HEK293 (cell line): ENCODE measurements at regions not wholly inside any gene's neighbourhood (a gene's known extent, or its start where the extent isn't known, plus 50 kb on each side); places are given as distances from the start of the nearest gene placed in this dataset.

Experiments
- CTCF ChIA-PET: fragments of 350-600 bp; formaldehyde crosslinking; extraction: SDS; loops from one replicate; lab custom pipeline; 2021; ENCODE audit warnings: antibody characterized with exemption; lab: Yijun Ruan, JAX
- POLR2A ChIA-PET: fragments of 300-600 bp; formaldehyde crosslinking; extraction: SDS; loops from one replicate; lab custom pipeline; 2020; ENCODE audit warnings: antibody characterized with exemption, inconsistent platforms; lab: Yijun Ruan, JAX
- H3K27ac ChIP-seq: fragments of 200-500 bp; sonication (Bioruptor generic); 2 replicates; pipeline ENCODE4 v1.5.1; 2014; ENCODE audit warnings: low read depth, low read length, control low read depth, inconsistent platforms; ENCODE audit errors: extremely low read depth
- H3K36me3 ChIP-seq, 2 experiments: fragments of 200-500 bp in 1 of 2; sonication (Bioruptor generic) in 1 of 2; 1 replicate in 1 of 2; 2 replicates in 1 of 2; pipeline ENCODE4 v1.5.1; 2014 to 2017; ENCODE audit warnings: inconsistent platforms in 2 of 2, low read length in 2 of 2; ENCODE audit not compliant: control insufficient read depth in 2 of 2, insufficient read depth in 1 of 2
- H3K4me1 ChIP-seq: fragments of 200-500 bp; sonication (Bioruptor generic); 2 replicates; pipeline ENCODE4 v1.5.1; 2014; ENCODE audit warnings: mild to moderate bottlenecking, low read length, inconsistent platforms; ENCODE audit not compliant: control insufficient read depth, insufficient read depth
- H3K4me3 ChIP-seq: 2 replicates; pipeline ENCODE4 v1.5.1; 2011; ENCODE audit warnings: low read depth, mild to moderate bottlenecking, control low read depth, low read length, moderate library complexity
- H3K9me3 ChIP-seq: fragments of 200-500 bp; sonication (Bioruptor generic); 2 replicates; pipeline ENCODE4 v1.5.1; 2014; ENCODE audit warnings: low read depth, low read length, inconsistent platforms; ENCODE audit not compliant: control insufficient read depth, insufficient read depth
- KLF8 ChIP-seq: fragments of 450-650 bp; formaldehyde crosslinking; IDR thresholded peaks from 2 replicates; pipeline ENCODE4 v1.5.1; 2016; ENCODE audit warnings: missing biosample characterization, missing genetic modification characterization
- MYNN ChIP-seq: fragments of 450-650 bp; formaldehyde crosslinking; IDR thresholded peaks from 2 replicates; pipeline ENCODE4 v1.5.1; 2016; ENCODE audit warnings: missing biosample characterization, missing genetic modification characterization, borderline replicate concordance
- OVOL3 ChIP-seq: fragments of 450-650 bp; formaldehyde crosslinking; IDR thresholded peaks from 2 replicates; pipeline ENCODE4 v1.5.1; 2016; ENCODE audit warnings: missing biosample characterization, missing genetic modification characterization
- REPIN1 ChIP-seq: fragments of 450-650 bp; formaldehyde crosslinking; IDR thresholded peaks from 2 replicates; pipeline ENCODE4 v1.5.1; 2017; ENCODE audit warnings: missing biosample characterization, missing genetic modification characterization, low read depth
- SCRT1 ChIP-seq: fragments of 450-650 bp; formaldehyde crosslinking; IDR thresholded peaks from 2 replicates; pipeline ENCODE4 v1.5.1; 2016; ENCODE audit warnings: missing biosample characterization, missing genetic modification characterization, borderline replicate concordance
- SCRT2 ChIP-seq: fragments of 450-650 bp; formaldehyde crosslinking; IDR thresholded peaks from 2 replicates; pipeline ENCODE4 v1.5.1; 2016; ENCODE audit warnings: missing biosample characterization, missing genetic modification characterization
- SP7 ChIP-seq: fragments of 450-650 bp; formaldehyde crosslinking; IDR thresholded peaks from 2 replicates; pipeline ENCODE4 v1.5.1; 2016; ENCODE audit warnings: missing biosample characterization, missing genetic modification characterization
- ZBTB21 ChIP-seq: fragments of 450-650 bp; formaldehyde crosslinking; IDR thresholded peaks from 2 replicates; pipeline ENCODE4 v1.5.1; 2017; ENCODE audit warnings: missing biosample characterization, missing genetic modification characterization
- ZNF155 ChIP-seq: fragments of 450-650 bp; formaldehyde crosslinking; IDR thresholded peaks from 2 replicates; pipeline ENCODE4 v1.5.1; 2016; ENCODE audit warnings: missing biosample characterization, missing genetic modification characterization
- ZNF16 ChIP-seq: fragments of 450-650 bp; formaldehyde crosslinking; IDR thresholded peaks from 2 replicates; pipeline ENCODE4 v1.5.1; 2016; ENCODE audit warnings: low read depth, missing biosample characterization, missing genetic modification characterization
- ZNF175 ChIP-seq: fragments of 450-650 bp; formaldehyde crosslinking; IDR thresholded peaks from 2 replicates; pipeline ENCODE4 v1.5.1; 2016; ENCODE audit warnings: missing biosample characterization, missing genetic modification characterization
- ZNF223 ChIP-seq: fragments of 450-650 bp; formaldehyde crosslinking; IDR thresholded peaks from 2 replicates; pipeline ENCODE4 v1.5.1; 2016; ENCODE audit warnings: missing biosample characterization, missing genetic modification characterization
- ZNF324 ChIP-seq: fragments of 450-650 bp; formaldehyde crosslinking; IDR thresholded peaks from 2 replicates; pipeline ENCODE4 v1.5.1; 2016; ENCODE audit warnings: missing biosample characterization, missing genetic modification characterization
- ZNF335 ChIP-seq: fragments of 450-650 bp; formaldehyde crosslinking; conservative IDR thresholded peaks from 2 replicates; pipeline ENCODE4 v1.5.1; 2016; ENCODE audit warnings: missing biosample characterization, missing genetic modification characterization
- ZNF416 ChIP-seq: fragments of 450-650 bp; formaldehyde crosslinking; IDR thresholded peaks from 2 replicates; pipeline ENCODE4 v1.5.1; 2016; ENCODE audit warnings: missing biosample characterization, missing genetic modification characterization
- ZNF426 ChIP-seq: fragments of 450-650 bp; formaldehyde crosslinking; IDR thresholded peaks from 2 replicates; pipeline ENCODE4 v1.5.1; 2017; ENCODE audit warnings: missing biosample characterization, missing genetic modification characterization, mild to moderate bottlenecking, inconsistent platforms, moderate library complexity
- ZNF501 ChIP-seq: fragments of 450-650 bp; formaldehyde crosslinking; IDR thresholded peaks from 2 replicates; pipeline ENCODE4 v1.5.1; 2016; ENCODE audit warnings: missing biosample characterization, missing genetic modification characterization
- ZNF521 ChIP-seq: fragments of 450-650 bp; formaldehyde crosslinking; IDR thresholded peaks from 2 replicates; pipeline ENCODE4 v1.5.1; 2017; ENCODE audit warnings: missing biosample characterization, mild to moderate bottlenecking, missing genetic modification characterization
- ZNF555 ChIP-seq: fragments of 450-650 bp; formaldehyde crosslinking; conservative IDR thresholded peaks from 2 replicates; pipeline ENCODE4 v1.5.1; 2017; ENCODE audit warnings: missing biosample characterization, mild to moderate bottlenecking, missing genetic modification characterization, inconsistent platforms
- ZNF560 ChIP-seq: fragments of 450-650 bp; formaldehyde crosslinking; IDR thresholded peaks from 2 replicates; pipeline ENCODE4 v1.5.1; 2017; ENCODE audit warnings: missing biosample characterization, missing genetic modification characterization, borderline replicate concordance
- ZNF571 ChIP-seq: fragments of 450-650 bp; formaldehyde crosslinking; IDR thresholded peaks from 2 replicates; pipeline ENCODE4 v1.5.0; 2017; ENCODE audit warnings: missing biosample characterization, missing genetic modification characterization
- ZNF658 ChIP-seq: fragments of 450-650 bp; formaldehyde crosslinking; IDR thresholded peaks from 2 replicates; pipeline ENCODE4; 2016; ENCODE audit warnings: missing biosample characterization, missing genetic modification characterization
- ZNF664 ChIP-seq: fragments of 450-650 bp; formaldehyde crosslinking; IDR thresholded peaks from 2 replicates; pipeline ENCODE4 v1.5.1; 2016; ENCODE audit warnings: missing biosample characterization, missing genetic modification characterization
- ZNF707 ChIP-seq: fragments of 450-650 bp; formaldehyde crosslinking; IDR thresholded peaks from 2 replicates; pipeline ENCODE4 v1.5.1; 2016; ENCODE audit warnings: missing biosample characterization, missing genetic modification characterization

DNA sequence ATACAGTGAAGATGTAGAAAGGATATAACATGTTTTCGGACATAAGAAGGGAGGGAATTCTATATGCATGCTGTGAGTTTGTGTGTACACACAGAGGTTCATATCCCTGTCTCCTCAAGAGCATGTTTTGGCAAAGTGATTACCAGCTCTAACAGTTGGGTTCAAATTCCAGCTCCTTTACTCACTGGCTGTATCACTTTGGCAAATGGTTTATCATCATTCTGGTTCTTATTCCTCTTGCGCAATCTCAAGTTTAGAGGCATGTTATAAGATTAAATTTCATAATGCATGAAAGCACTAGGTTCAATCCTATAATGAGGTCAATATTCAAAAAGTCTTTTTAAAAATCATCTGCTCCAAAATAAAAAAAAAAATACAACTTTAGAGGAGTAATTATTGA lies 107.7 kb upstream of the LRFN5 start:
- Histone ChIP-seq H3K4me1 (no peaks in the 10 kb centered on the region), H3K36me3 (no peaks in the 10 kb centered on the region), H3K9me3 (no peaks in the 10 kb centered on the region), H3K27ac (no peak overlapping the region)
- TF ChIP-seq ZNF521 (tag by site-specific recombination) (no peak), ZNF324 (tag by site-specific recombination) (no peak), SP7 (no peak), ZNF335 (tag by site-specific recombination) (no peak), KLF8 (tag by site-specific recombination) (no peak), ZNF658 (tag by site-specific recombination) (no peak), OVOL3 (tag by site-specific recombination) (no peak), ZNF155 (tag by site-specific recombination) (no peak), ZNF175 (tag by site-specific recombination) (no peak)
- TF ChIP-seq, all 188 proteins: peak for 0
- ChIA-PET CTCF (no interaction called here), POLR2A (no interaction called here)
- H3K4me3 ChIP-seq, result no peak overlapping the region

- no peak overlapping the region for H3K27ac ChIP-seq
- no peaks in the 10 kb centered on the region for H3K36me3 ChIP-seq
- no peaks in the 10 kb centered on the region for H3K4me1 ChIP-seq
- ChIA-PET CTCF (interaction anchor here (0.6 kb wide), 1 partner anchor 87 kb away, joined by 3 read pairs; no protein-coding TSS in a partner anchor), POLR2A (no interaction called here)
- no peaks in the 10 kb centered on the region for H3K9me3 ChIP-seq
- no peak overlapping the region for H3K4me3 ChIP-seq
- TF ChIP-seq ZNF555 (tag by site-specific recombination) (no peak), ZNF416 (tag by site-specific recombination) (no peak), SCRT2 (tag by site-specific recombination) (no peak)
Measured at GRCh38 chr14:41490323-41490722, 116.4 kb upstream of the LRFN5 start.

DNA sequence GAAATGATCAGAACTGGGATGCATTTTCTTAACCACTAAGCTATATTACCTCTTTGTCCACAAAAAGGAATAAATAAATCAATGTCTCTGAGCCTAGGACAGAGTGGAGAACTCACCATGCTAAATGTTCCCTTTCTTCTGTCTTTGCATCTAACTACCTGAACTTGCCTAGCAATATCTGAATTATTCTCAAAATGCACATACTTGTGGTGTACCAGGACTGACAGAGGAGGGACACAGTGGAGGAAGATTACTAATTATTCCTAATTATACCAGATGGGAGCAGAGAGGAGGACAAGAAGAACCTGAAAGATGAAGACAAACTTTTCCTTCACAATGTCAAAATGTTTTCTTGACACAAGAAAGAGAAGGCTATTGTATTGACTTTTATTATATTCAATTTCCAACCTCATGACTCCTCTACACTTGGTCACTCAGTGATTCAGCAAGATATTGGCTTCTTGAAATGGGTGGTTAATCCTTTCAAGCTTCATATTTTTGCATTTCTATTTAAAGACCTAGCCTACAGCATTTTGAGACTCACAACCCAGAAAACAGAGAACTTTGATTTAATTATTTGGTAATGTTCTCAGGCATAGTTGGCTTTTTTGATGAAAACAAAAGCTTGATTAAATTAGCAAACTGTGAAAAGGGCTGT lies 117.2 kb upstream of the LRFN5 start:
- no peak for TF ChIP-seq ZNF664 (tag by site-specific recombination)
- TF ChIP-seq ZNF16 (tag by site-specific recombination), result no peak
- TF ChIP-seq ZNF571, result no peak
- no peak for TF ChIP-seq ZNF426
- TF ChIP-seq ZNF707 (tag by site-specific recombination), result no peak
- no peak for TF ChIP-seq ZNF223 (tag by site-specific recombination)
- TF ChIP-seq ZNF501, result no peak
- TF ChIP-seq ZNF560, result no peak
- no peak for TF ChIP-seq MYNN
- TF ChIP-seq ZBTB21, result no peak
- TF ChIP-seq SCRT1 (tag by site-specific recombination), result no peak
- no peak for TF ChIP-seq REPIN1 (tag by site-specific recombination)
- no peak overlapping the region for H3K27ac ChIP-seq
- no peaks in the 10 kb centered on the region for H3K36me3 ChIP-seq
- CTCF ChIA-PET, result interaction anchor here (0.6 kb wide), 1 partner anchor 88 kb away, joined by 3 read pairs; no protein-coding TSS in a partner anchor
- POLR2A ChIA-PET, result no interaction called here
- H3K9me3 ChIP-seq, result no peaks in the 10 kb centered on the region
- no peaks in the 10 kb centered on the region for H3K4me1 ChIP-seq
- no peak overlapping the region for H3K4me3 ChIP-seq
